ENCODE measurements at regions not wholly inside any gene's neighbourhood (a gene's known extent, or its start where the extent isn't known, plus 50 kb on each side); places are given as distances from the start of the nearest gene placed in this dataset.

- Histone ChIP-seq H3K23ac (ENCODE audit: low read length) (no peak overlapping the region), H3K4ac (ENCODE audit: low read depth, low read length) (no peak overlapping the region), H3K79me1 (ENCODE audit: low read length) (no peaks in the 10 kb centered on the region), H2AK5ac (ENCODE audit: low read length) (no peak overlapping the region), H3K9ac (ENCODE audit: low read length) (no peak overlapping the region), H4K8ac (ENCODE audit: low read depth, low read length) (no peak overlapping the region), H2BK12ac (ENCODE audit: low read length) (no peak overlapping the region), H3K79me2 (ENCODE audit: control insufficient read depth, insufficient read depth, low read length, poor library complexity) (no peaks in the 10 kb centered on the region), H3K9me3 (ENCODE audit: insufficient read depth, low read depth, low read length) (no peaks in the 10 kb centered on the region), H3K14ac (ENCODE audit: low read length) (no peak overlapping the region), H3K36me3 (ENCODE audit: control insufficient read depth in 1 of 2, insufficient read depth in 2 of 2, low read length in 2 of 2) (no peaks in the 10 kb centered on the region), H3K27me3 (ENCODE audit: insufficient read depth, low read length) (no peaks in the 10 kb centered on the region), H4K91ac (ENCODE audit: low read depth, low read length) (no peak overlapping the region), H4K12ac (ENCODE audit: low read depth, low read length) (no peak overlapping the region), H2AFZ (ENCODE audit: insufficient read depth, low read length, poor library complexity) (no peak overlapping the region), H3K27ac (ENCODE audit: low read depth, low read length) (no peak overlapping the region), H3K18ac (ENCODE audit: low read length) (no peak overlapping the region), H2BK120ac (ENCODE audit: insufficient read depth, low read length, poor library complexity) (no peak overlapping the region), H3K4me1 (ENCODE audit: control insufficient read depth in 1 of 2, insufficient read depth in 2 of 2, low read length in 2 of 2) (no peaks in the 10 kb centered on the region), H3K4me3 (ENCODE audit: low read depth, low read length) (no peak overlapping the region), H2BK5ac (ENCODE audit: low read depth, low read length, poor library complexity) (no peak overlapping the region), H3K4me2 (ENCODE audit: low read length) (no peak overlapping the region)
- no peak for DNase-seq
Observed at GRCh38 chrX:116757491-116757890, 294.7 kb upstream of the CT83 start.

- no peak overlapping the region for H2AFZ ChIP-seq (ENCODE audit: insufficient read depth, low read length, poor library complexity)
Observed at GRCh38 chrX:116756958-116757357, 294.2 kb upstream of the CT83 start.

GRCh38 chrX:116749943-116750342, 287.2 kb upstream of the CT83 start:
- no CpG with 5 or more reads among the region's 3 CpGs for WGBS (ENCODE audit: extremely low coverage, insufficient coverage, insufficient read length)
- no peak overlapping the region for H3K27ac ChIP-seq (ENCODE audit: low read depth, low read length)
- peak in 1 of 2 donors; percentile 8 for DNase-seq

More at GRCh38 chrX:116756958-116757357, 294.2 kb upstream of the CT83 start:
- H4K8ac ChIP-seq (ENCODE audit: low read depth, low read length) = no peak overlapping the region
- H3K9ac ChIP-seq (ENCODE audit: low read length) = no peak overlapping the region
- H3K36me3 ChIP-seq (ENCODE audit: control insufficient read depth in 1 of 2, insufficient read depth in 2 of 2, low read length in 2 of 2) = no peaks in the 10 kb centered on the region
- H3K14ac ChIP-seq (ENCODE audit: low read length) = no peak overlapping the region
- H2BK12ac ChIP-seq (ENCODE audit: low read length) = no peak overlapping the region
- no peak overlapping the region for H3K4me2 ChIP-seq (ENCODE audit: low read length)
- no peaks in the 10 kb centered on the region for H3K9me3 ChIP-seq (ENCODE audit: insufficient read depth, low read depth, low read length)
- no peaks in the 10 kb centered on the region for H3K79me1 ChIP-seq (ENCODE audit: low read length)
- no peak overlapping the region for H3K4ac ChIP-seq (ENCODE audit: low read depth, low read length)
- H3K27me3 ChIP-seq (ENCODE audit: insufficient read depth, low read length) = no peaks in the 10 kb centered on the region
- H3K4me3 ChIP-seq (ENCODE audit: low read depth, low read length) = no peak overlapping the region
- no peak overlapping the region for H3K23ac ChIP-seq (ENCODE audit: low read length)
- no peak overlapping the region for H2AK5ac ChIP-seq (ENCODE audit: low read length)
- no peak for DNase-seq
- no peak overlapping the region for H2BK5ac ChIP-seq (ENCODE audit: low read depth, low read length, poor library complexity)
- no peak overlapping the region for H4K12ac ChIP-seq (ENCODE audit: low read depth, low read length)
- WGBS (ENCODE audit: extremely low coverage, insufficient coverage, insufficient read length) = no CpG with 5 or more reads among the region's 1 CpG
- H4K91ac ChIP-seq (ENCODE audit: low read depth, low read length) = no peak overlapping the region
- no peak overlapping the region for H2BK120ac ChIP-seq (ENCODE audit: insufficient read depth, low read length, poor library complexity)
- H3K4me1 ChIP-seq (ENCODE audit: control insufficient read depth in 1 of 2, insufficient read depth in 2 of 2, low read length in 2 of 2) = no peaks in the 10 kb centered on the region
- no peaks in the 10 kb centered on the region for H3K79me2 ChIP-seq (ENCODE audit: control insufficient read depth, insufficient read depth, low read length, poor library complexity)
- H3K27ac ChIP-seq (ENCODE audit: low read depth, low read length) = no peak overlapping the region
- H3K18ac ChIP-seq (ENCODE audit: low read length) = no peak overlapping the region

GRCh38 chrX:116732214-116732613, 269.4 kb upstream of the CT83 start:
- Histone ChIP-seq H3K4ac (ENCODE audit: low read depth, low read length) (no peak overlapping the region), H4K91ac (ENCODE audit: low read depth, low read length) (no peak overlapping the region), H3K9ac (ENCODE audit: low read length) (no peak overlapping the region), H2AK5ac (ENCODE audit: low read length) (no peak overlapping the region), H3K9me3 (ENCODE audit: insufficient read depth, low read depth, low read length) (no peaks in the 10 kb centered on the region), H3K79me1 (ENCODE audit: low read length) (no peaks in the 10 kb centered on the region), H3K4me2 (ENCODE audit: low read length) (no peak overlapping the region), H3K23ac (ENCODE audit: low read length) (no peak overlapping the region), H2BK12ac (ENCODE audit: low read length) (no peak overlapping the region), H2BK120ac (ENCODE audit: insufficient read depth, low read length, poor library complexity) (no peak overlapping the region), H3K4me1 (ENCODE audit: control insufficient read depth in 1 of 2, insufficient read depth in 2 of 2, low read length in 2 of 2) (no peaks in the 10 kb centered on the region), H3K36me3 (ENCODE audit: control insufficient read depth in 1 of 2, insufficient read depth in 2 of 2, low read length in 2 of 2) (no peaks in the 10 kb centered on the region), H4K8ac (ENCODE audit: low read depth, low read length) (no peak overlapping the region), H3K27ac (ENCODE audit: low read depth, low read length) (no peak overlapping the region), H3K79me2 (ENCODE audit: control insufficient read depth, insufficient read depth, low read length, poor library complexity) (no peaks in the 10 kb centered on the region), H4K12ac (ENCODE audit: low read depth, low read length) (no peak overlapping the region), H3K4me3 (ENCODE audit: low read depth, low read length) (no peak overlapping the region), H3K14ac (ENCODE audit: low read length) (no peak overlapping the region), H3K27me3 (ENCODE audit: insufficient read depth, low read length) (no peaks in the 10 kb centered on the region), H2BK5ac (ENCODE audit: low read depth, low read length, poor library complexity) (no peak overlapping the region), H3K18ac (ENCODE audit: low read length) (no peak overlapping the region), H2AFZ (ENCODE audit: insufficient read depth, low read length, poor library complexity) (no peak overlapping the region)
- DNase-seq = no peak
- no CpG with 5 or more reads among the region's 2 CpGs for WGBS (ENCODE audit: extremely low coverage, insufficient coverage, insufficient read length)

More at GRCh38 chrX:116749943-116750342, 287.2 kb upstream of the CT83 start:
- Histone ChIP-seq H3K79me2 (ENCODE audit: control insufficient read depth, insufficient read depth, low read length, poor library complexity) (no peaks in the 10 kb centered on the region), H4K12ac (ENCODE audit: low read depth, low read length) (no peak overlapping the region), H3K9me3 (ENCODE audit: insufficient read depth, low read depth, low read length) (no peaks in the 10 kb centered on the region), H2BK120ac (ENCODE audit: insufficient read depth, low read length, poor library complexity) (no peak overlapping the region), H3K4me1 (ENCODE audit: control insufficient read depth in 1 of 2, insufficient read depth in 2 of 2, low read length in 2 of 2) (no peaks in the 10 kb centered on the region), H3K27me3 (ENCODE audit: insufficient read depth, low read length) (no peaks in the 10 kb centered on the region), H3K79me1 (ENCODE audit: low read length) (peaks cover 6% of the 10 kb centered on the region), H3K18ac (ENCODE audit: low read length) (no peak overlapping the region), H3K23ac (ENCODE audit: low read length) (no peak overlapping the region), H3K4me3 (ENCODE audit: low read depth, low read length) (no peak overlapping the region), H2AK5ac (ENCODE audit: low read length) (no peak overlapping the region), H3K4ac (ENCODE audit: low read depth, low read length) (no peak overlapping the region), H2BK12ac (ENCODE audit: low read length) (no peak overlapping the region), H2BK5ac (ENCODE audit: low read depth, low read length, poor library complexity) (no peak overlapping the region), H3K4me2 (ENCODE audit: low read length) (no peak overlapping the region), H2AFZ (ENCODE audit: insufficient read depth, low read length, poor library complexity) (no peak overlapping the region), H3K14ac (ENCODE audit: low read length) (no peak overlapping the region), H3K9ac (ENCODE audit: low read length) (no peak overlapping the region), H4K8ac (ENCODE audit: low read depth, low read length) (no peak overlapping the region), H3K36me3 (ENCODE audit: control insufficient read depth in 1 of 2, insufficient read depth in 2 of 2, low read length in 2 of 2) (no peaks in the 10 kb centered on the region), H4K91ac (ENCODE audit: low read depth, low read length) (no peak overlapping the region)
